NOMO-1 (cell line): ENCODE measurements at regions not wholly inside any gene's neighbourhood (a gene's known extent, or its start where the extent isn't known, plus 50 kb on each side); places are given as distances from the start of the nearest gene placed in this dataset.

Experiments
- DNase-seq, 2 experiments: peaks; one replicate each; lab custom pipeline; 2025; ENCODE audit not compliant: unreplicated experiment in 2 of 2; lab: John Stamatoyannopoulos, UW

- no peak for DNase-seq
Measured at GRCh38 chr6:81826784-81827183, 74.3 kb upstream of the TENT5A start.

- DNase-seq = no peak
Measured at GRCh38 chr6:81822568-81822967, 70.1 kb upstream of the TENT5A start.

GRCh38 chr6:81821449-81821848 lies 69.0 kb upstream of the TENT5A start:
- no peak for DNase-seq

GRCh38 chr6:81820980-81821379 lies 68.5 kb upstream of the TENT5A start:
- peak; percentile 15 to 53 for DNase-seq

- no peak for DNase-seq
Measured at GRCh38 chr6:81820422-81820821, 67.9 kb upstream of the TENT5A start.

- no peak for DNase-seq
Measured at GRCh38 chr6:81819767-81820166, 67.3 kb upstream of the TENT5A start.

GRCh38 chr6:81818901-81819361 lies 66.5 kb upstream of the TENT5A start:
- peak; percentile 52 to 56 for DNase-seq

GRCh38 chr6:81816380-81816779 lies 63.9 kb upstream of the TENT5A start:
- DNase-seq = no peak

GRCh38 chr6:81814370-81815076 lies 62.0 kb upstream of the TENT5A start:
- DNase-seq = peak; percentile 13 to 21

GRCh38 chr6:81813305-81813704 lies 60.8 kb upstream of the TENT5A start:
- no peak for DNase-seq

GRCh38 chr6:81812401-81812800 lies 59.9 kb upstream of the TENT5A start:
- peak; percentile 54 to 85 for DNase-seq

GRCh38 chr6:81808851-81809570 lies 56.5 kb upstream of the TENT5A start:
- peak; percentile 69 to 96 for DNase-seq

- DNase-seq = no peak
Measured at GRCh38 chr6:81806793-81807565, 54.5 kb upstream of the TENT5A start.

- DNase-seq = no peak
Measured at GRCh38 chr6:81802356-81802755, 49.9 kb upstream of the TENT5A start.
